GM08714 (cell line): ENCODE measurements at regions not wholly inside any gene's neighbourhood (a gene's known extent, or its start where the extent isn't known, plus 50 kb on each side); places are given as distances from the start of the nearest gene placed in this dataset.
"Not testable (repeated sequence)": the region's sequence is repeated elsewhere in the genome, so short reads cannot be mapped to it uniquely, and the experiment has no call there.

Source experiments
- H3K4me3 ChIP-seq: fragments of 200-500 bp; sonication (Bioruptor generic); 2 replicates; pipeline ENCODE4 v1.5.1; 2014; ENCODE audit warnings: mild to moderate bottlenecking, low read length, inconsistent platforms
- ZNF274 ChIP-seq: IDR thresholded peaks from 2 replicates; pipeline ENCODE4 v1.6.1; 2012; ENCODE audit warnings: mild to moderate bottlenecking, low read depth, low read length

DNA sequence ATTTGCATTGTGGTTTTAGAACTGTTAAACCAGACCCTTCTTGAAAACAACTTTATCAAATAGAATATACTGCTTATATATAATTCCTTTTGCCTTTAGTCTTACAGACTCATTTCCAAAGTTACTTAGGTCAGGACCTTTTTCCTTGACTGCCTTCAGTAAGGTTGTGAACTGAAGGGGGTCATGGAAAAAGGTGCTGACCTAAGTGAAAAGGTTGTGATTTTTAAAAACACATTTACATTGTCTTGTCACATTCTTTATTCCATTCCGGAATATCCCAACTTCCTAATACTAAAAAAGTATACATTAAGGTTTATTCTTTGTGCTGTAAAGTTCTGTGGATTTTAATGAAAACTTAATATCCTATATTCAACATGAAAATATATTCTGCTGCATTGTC is 581.4 kb downstream of the SOCS6 start:
- no peak for TF ChIP-seq ZNF274
- no peak overlapping the region for H3K4me3 ChIP-seq

DNA sequence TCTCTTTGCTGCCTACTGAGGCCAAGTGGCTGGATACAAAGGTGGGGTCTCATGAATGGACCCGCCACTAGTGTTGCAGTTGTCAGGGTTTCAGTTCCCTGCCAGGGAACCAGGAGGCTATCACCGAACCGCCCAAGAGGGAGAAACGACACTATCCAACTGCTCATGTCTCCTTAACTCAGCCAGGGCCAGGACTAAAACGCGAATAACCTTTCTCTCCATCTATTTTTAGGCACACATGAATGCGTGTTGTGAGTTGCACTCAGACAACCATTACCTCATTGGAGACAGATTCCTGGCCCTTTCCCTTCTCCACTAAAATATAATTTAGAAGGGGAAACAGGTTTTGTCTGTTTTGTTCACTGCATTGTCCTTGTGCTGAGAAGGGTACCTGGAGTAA is 559.5 kb downstream of the SOCS6 start:
- no peak overlapping the region for H3K4me3 ChIP-seq

DNA sequence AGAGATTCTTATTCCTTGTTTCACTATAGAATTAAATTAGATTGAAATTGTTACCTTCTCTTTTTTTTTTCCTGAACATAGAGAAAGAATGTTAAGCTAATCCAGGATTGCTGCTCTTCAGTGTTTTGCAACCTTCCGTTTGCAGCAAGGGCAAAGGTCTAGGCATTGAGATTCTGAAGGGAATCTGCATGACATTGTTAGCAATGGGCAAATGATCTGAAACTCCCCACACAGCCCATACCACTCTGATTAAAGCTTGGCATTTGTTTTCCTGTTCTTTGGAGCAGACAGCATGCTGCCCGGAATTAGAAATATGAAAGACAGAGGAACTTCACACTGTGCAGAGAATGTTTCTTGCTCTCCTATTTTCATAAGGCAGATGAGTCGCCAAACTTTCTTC is 551.8 kb downstream of the SOCS6 start:
- no peak for TF ChIP-seq ZNF274
- H3K4me3 ChIP-seq, result no peak overlapping the region

More for the DNA sequence above, 559.5 kb downstream of the SOCS6 start:
- TF ChIP-seq ZNF274, result no peak

DNA sequence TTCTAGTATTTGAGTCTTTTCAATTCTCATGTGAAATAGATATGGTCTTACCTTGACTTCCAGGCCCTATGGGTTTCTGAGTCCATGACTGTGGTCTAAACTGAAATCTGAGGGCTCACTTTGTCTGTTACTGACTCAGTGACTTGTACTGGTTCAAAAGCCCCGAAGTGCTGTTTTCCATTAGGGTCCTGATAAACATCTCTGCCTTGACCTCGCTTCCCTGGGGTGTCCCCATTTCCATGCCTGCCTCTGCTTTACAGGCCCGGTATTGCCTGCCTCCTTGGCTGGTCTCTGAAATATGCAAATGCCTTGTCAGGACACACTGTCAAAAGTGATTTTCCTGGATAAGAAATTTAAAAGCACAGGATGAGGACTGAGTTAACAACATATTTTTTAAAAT is 538.8 kb downstream of the SOCS6 start:
- no peak overlapping the region for H3K4me3 ChIP-seq
- TF ChIP-seq ZNF274, result no peak

DNA sequence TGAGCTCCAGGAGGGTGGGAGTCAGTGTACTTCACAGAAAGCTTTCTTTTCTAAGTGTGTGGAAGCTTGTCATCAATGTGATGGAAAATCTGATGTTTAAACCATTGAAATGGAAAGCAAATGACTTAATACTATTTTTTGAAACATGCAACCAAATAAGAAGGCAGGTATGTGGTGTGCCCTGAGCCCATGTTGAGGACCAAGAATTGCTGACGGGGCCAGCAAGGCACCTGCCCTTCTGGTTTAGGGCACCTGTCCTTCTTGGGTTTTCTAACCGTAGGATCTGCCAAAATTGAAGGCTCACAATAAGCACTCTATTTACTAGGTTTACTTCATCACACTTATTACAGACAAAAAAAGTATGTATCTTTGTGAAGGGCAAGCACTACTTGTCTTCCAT is 537.7 kb downstream of the SOCS6 start:
- no peak overlapping the region for H3K4me3 ChIP-seq
- no peak for TF ChIP-seq ZNF274

DNA sequence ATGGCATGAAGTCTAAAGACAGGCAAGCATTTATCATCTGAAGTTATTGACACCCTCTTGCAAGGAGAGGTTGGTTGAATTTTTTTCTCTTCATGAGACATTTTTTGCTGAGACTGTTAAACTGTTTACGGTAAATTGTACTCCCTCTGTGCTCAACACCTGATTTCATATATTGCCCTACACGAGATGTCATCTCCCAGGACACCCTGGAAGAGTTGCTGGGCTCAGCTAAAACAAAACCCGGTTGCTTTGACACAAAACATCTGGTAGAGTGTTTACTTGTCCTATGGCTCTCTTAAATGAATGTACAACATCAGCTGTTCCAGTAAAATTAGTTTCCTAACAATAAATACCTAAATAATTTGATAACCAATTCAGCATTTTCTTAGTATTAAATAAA is 533.8 kb downstream of the SOCS6 start:
- TF ChIP-seq ZNF274, result no peak
- H3K4me3 ChIP-seq, result no peak overlapping the region

DNA sequence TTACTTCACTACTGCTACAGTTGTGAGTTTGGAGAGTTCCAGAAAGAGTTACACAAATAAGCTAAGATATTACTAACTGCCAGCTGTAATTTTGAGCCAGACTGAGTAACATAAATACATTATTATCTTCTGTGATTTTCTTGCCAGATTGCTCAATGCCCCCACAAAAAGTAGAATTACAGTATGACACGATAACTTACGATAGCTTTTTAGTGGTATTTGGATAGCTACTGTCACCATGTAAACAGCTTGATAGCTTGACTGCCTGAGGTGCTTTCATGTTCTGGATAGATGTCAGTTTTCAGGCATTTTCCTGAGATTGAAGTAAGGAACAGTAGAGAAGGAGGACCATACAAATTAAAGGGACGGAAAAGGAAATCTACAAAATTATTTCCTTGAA is 533.3 kb downstream of the SOCS6 start:
- TF ChIP-seq ZNF274, result no peak

DNA sequence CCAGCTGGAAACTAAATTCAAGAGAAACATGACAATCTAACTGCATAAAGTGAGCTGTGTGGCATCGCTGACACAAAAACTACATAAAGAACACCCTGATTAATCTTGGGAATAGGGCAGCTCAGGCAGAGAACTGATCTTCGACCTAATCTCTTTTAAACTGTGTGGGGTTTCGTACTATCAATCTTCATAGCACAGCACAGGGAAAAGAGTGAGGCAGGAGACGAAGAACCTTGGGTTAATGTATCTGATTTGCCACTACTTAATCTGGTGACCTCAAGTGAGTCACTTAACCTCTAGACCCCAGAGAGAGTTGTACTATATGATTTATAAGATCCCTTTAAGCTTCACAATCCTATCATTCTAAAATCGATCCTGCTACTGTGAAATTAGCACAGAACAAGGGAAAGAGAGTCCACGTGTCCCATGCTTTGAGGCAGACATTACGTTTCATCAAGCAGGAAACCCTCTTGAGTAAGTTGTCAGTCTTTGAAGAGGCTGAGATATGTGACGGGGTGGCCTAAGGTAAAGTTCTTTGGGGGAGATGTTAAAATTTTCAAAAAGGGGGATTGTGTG is 519.7 kb downstream of the SOCS6 start:
- TF ChIP-seq ZNF274, result no peak
- no peak overlapping the region for H3K4me3 ChIP-seq

More for the DNA sequence above, 533.3 kb downstream of the SOCS6 start:
- no peak overlapping the region for H3K4me3 ChIP-seq

DNA sequence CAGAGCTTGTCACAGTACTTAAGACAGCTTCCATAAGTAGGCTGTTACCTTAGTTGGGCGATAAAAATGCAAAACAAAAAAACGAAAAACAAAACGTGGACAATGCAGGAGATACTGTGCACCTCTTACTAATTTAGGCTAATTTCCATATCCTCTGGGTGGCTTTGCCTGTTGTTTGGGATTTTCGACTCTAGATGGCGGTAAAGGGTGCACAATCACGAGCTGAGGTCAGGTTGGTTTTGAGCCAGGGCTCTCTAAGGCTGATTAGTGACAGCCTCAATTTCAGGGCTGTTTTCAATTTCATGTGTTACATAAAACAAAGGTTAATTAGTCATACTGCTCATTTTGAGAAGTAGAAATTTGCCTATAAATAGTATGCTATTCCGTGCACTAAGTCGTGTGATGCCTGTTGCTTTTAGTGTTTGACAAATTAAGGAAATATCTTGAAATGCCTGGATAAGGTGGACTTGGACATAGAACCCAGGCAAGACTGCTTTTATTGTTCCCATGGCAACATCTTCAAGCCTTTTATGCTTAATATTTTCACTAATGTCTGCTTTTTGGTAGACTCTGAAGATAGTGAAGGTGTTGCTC is 493.1 kb downstream of the SOCS6 start:
- no peak for TF ChIP-seq ZNF274
- H3K4me3 ChIP-seq, result no peak overlapping the region

DNA sequence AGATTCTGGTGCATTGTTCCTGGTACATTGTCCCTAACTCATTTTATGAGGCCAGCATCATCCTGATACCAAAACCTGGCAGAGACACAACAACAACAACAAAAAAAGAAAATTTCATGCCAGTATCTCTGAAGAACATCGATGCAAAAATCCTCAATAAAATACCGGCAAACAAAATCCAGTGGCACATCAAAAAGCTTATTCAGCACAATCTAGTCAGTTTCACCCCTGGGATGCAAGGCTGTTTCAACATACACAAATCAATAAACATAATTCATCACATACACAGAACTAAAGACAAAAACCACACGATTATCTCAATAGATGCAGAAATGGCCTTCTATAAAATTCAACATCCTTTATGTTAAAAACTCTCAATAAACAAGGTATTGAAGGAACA is 477.4 kb downstream of the SOCS6 start:
- not testable (repeated sequence) for H3K4me3 ChIP-seq

DNA sequence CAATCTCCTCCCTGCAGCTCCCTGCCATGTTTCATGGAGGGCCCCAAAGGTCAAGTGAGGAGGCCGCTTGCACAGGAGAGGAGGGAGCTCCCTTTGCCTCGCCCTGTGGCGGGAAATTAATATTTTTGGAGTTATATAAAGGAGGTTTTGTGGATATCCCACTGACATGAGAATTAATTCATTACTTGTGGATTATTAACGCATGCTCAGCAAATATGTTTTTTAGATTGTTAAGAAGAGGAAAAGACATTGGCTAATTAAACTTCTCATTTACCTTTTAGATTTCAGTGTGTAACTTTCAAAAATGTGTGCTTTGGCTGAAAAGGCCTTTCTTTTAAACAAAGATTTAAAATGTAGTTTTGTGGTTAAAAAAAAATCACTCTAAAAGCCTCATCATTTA is 474.0 kb downstream of the SOCS6 start:
- no peak overlapping the region for H3K4me3 ChIP-seq
- no peak for TF ChIP-seq ZNF274

DNA sequence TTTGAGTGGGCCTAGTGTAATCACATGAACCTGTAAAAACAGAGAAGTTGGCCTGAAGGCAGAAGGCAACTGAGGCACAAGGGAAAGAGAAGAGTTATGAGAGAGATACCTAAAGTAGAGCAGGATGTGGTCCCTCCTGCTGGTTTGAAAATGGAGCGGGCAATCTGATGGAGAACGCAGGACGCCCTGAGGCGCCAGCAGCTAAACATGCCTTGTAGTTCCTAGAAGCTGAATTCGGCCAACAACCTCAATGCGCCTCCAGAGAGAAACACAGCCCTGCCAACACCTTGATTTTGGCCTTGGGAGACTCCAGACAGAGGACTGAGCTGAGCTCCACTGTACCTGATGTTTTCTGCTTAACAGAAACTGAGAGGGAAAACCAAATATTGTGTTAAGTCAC is 469.9 kb downstream of the SOCS6 start:
- H3K4me3 ChIP-seq, result no peak overlapping the region
- TF ChIP-seq ZNF274, result no peak

DNA sequence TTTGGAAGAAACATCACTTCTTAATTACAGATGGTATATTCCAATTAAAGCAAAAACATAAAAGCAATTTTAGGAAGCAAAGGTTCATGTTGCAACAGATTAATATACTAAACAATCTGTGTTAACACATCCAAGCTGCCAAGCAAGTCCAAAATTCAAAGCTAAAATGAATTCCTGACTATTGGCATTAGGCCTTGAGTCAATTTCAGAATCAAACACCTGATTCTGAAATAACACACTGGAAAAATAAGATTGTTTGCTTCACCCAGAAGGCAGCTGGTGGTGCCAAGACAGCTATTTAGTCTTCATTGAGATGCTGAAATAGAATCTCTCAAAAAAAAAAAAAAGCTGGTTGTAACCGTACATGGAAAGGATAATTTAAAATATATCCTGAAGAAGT is 465.6 kb downstream of the SOCS6 start:
- TF ChIP-seq ZNF274, result no peak
- H3K4me3 ChIP-seq, result no peak overlapping the region

DNA sequence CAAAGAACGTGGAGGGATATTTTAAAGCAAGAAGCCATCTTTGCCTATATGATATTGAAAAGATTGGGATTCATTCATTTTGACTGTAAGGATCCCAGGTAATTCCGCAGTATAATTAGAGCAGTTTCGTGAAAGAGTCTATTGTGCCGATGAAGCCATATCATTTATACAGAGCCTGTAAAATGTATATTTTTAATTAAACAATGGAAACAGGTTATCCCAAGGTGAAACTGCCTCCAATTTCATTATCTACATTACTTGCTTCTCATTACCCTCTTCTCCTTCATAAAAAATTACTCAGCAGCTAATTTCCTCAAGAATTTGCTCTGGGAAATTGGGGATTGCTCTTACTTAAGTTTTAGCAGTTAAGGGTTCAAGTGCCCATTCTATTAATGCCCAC is 444.1 kb downstream of the SOCS6 start:
- H3K4me3 ChIP-seq, result no peak overlapping the region
- TF ChIP-seq ZNF274, result no peak

DNA sequence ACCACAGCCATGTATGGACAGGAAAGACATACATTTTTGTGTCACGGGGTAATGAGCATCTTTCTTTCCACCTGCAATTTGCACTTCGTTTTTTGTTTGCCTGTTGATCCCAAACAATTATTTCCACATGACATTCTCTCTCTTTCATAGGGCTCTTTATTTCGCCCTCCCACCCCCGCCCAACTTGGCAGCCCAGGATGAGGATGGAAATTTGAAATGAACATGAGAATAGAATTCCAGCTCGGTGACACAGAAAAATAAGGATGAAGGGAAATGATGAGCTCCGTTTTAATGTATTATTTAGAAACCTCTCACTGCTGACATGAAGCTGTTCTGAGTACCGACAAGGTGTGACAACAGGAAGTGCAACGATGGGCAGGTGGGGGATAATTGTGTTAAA is 443.3 kb downstream of the SOCS6 start:
- no peak for TF ChIP-seq ZNF274
- no peak overlapping the region for H3K4me3 ChIP-seq

DNA sequence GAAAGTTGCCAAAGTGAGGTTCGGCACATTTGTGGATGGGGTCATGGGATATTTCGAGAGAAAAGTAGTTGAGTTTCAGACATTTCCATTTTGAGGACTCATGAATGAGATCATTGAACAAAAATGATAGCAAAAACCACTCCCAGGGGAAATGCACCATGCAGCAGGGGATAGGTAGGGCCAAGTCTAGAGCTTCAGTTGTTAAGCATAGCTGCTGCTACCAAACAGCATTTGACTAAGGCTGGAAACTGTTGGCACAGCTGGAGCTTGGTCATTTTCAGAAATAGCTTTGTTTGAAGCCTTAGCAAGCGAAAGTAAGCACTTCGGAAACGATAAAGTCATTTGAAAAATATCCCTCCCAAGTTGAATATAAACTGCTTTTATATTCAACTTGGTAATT is 431.8 kb downstream of the SOCS6 start:
- no peak overlapping the region for H3K4me3 ChIP-seq
- no peak for TF ChIP-seq ZNF274
